ENCODE measurements at regions not wholly inside any gene's neighbourhood (a gene's known extent, or its start where the extent isn't known, plus 50 kb on each side); places are given as distances from the start of the nearest gene placed in this dataset.

DNA sequence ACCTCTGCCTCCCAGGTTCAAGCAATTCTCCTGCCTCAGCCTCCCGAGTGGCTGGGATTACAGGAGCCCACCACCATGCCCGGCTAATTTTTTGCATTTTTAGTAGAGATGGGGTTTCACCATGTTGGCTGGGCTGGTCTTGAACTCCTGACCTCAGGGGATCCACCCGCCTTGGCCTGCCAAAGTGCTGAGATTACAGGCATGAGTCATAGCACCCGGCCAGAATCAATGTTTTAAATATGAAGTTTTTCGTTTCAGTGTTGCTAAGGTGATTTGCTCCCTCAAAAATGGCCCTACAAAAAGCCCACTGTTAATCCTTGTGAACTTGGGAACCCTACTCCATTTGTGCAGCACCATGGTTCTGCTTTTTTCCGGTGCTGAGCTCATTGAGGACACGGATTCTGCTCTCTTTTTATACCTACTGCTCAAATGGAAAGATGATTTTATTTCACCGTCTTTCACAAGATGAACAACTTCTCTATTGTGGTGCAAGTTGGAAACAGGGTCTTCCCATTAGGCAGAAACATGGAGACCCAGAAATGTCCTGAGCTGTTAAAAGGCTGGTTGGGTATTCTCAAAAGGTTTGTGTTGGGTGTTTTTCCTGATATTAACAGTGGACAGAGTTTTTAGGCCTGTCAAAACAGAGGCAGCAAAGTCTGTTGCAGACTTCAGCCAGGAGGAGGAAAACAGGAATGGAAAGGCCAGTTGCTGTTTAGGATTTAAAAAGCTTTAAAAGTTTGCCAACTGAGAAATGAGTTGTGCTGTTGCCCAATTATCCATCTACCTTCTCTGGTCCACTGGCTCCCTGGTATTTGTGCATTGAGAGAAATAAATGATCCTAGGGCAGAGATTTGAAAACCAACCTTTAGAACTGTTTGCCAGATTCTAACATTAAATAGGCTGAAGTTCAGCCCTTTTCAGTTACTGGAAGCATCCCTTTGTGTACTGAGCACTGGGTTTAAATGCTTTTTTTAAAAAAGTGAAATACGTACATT, 85.8 kb downstream of the ATP23 start:
- intact Hi-C loops (cut with DNase I) = no loop called here

DNA sequence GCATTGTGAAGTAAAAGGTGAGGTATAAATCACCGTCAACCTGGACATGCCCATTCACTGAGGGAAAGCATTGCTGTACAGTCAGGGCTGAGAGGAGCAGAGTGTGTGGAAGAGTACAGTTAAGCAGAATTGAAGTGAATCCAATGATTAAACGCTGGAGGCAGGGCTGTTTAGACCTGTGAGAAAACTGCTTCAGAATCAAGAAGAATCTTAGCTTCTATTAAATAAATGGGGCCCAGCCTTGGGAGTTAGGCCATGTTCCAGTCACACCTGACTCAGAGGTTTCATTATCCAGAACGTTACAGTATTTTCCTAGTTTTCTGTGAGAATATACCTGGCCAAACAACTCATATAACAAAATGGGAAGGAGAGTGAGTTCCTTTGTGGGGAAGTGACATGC, 86.9 kb downstream of the ATP23 start:
- intact Hi-C loops (cut with DNase I) = no loop called here

More for the DNA sequence above, 85.8 kb downstream of the ATP23 start:
- H3K36me3 ChIP-seq = no peaks in the 10 kb centered on the region
- H3K4me1 ChIP-seq = peaks cover 0 to 63% (median 18%) of the 10 kb centered on the region in 3 donors
- 25 to 27% methylated on average over 6 to 9 of the region's 9 CpGs for WGBS, 2 donors
- H3K27me3 ChIP-seq = no peaks in the 10 kb centered on the region
- DNase-seq = no peak
- no peak for TF ChIP-seq POLR2A (IDR thresholded peaks at IDR 0.05)
- TF ChIP-seq, protein P1, sequence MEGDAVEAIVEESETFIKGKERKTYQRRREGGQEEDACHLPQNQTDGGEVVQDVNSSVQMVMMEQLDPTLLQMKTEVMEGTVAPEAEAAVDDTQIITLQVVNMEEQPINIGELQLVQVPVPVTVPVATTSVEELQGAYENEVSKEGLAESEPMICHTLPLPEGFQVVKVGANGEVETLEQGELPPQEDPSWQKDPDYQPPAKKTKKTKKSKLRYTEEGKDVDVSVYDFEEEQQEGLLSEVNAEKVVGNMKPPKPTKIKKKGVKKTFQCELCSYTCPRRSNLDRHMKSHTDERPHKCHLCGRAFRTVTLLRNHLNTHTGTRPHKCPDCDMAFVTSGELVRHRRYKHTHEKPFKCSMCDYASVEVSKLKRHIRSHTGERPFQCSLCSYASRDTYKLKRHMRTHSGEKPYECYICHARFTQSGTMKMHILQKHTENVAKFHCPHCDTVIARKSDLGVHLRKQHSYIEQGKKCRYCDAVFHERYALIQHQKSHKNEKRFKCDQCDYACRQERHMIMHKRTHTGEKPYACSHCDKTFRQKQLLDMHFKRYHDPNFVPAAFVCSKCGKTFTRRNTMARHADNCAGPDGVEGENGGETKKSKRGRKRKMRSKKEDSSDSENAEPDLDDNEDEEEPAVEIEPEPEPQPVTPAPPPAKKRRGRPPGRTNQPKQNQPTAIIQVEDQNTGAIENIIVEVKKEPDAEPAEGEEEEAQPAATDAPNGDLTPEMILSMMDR (IDR thresholded peaks at IDR 0.05) = peak in 3 of 6 experiments; percentile 10 to 36 (median 15)
- H3K9me3 ChIP-seq = peaks cover 0 to 11% (median 4%) of the 10 kb centered on the region in 3 donors
- peak overlapping the region; percentile 66 to 90 (median 83) for H3K27ac ChIP-seq
- H3K4me3 ChIP-seq = no peak overlapping the region

DNA sequence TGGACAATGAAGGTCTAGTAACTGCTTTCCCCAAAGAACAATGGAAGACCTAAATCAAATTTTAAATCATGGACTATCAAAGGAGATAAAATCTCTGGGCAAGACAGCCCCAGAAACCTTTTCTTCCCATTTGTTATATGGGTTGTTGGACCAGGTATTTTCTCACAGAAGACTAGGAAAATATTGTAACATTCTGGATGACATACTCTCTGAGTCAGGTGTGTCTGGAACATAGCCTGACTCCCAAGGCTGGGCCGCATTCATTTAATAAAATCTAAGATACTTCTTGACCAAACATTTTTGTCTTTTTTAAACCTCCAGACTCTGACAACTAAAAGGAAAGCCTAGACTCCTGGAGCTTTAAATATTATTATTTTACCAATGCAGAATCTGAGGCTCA, 87.9 kb downstream of the ATP23 start:
- no peaks in the 10 kb centered on the region for H3K36me3 ChIP-seq
- no peak for TF ChIP-seq POLR2A (IDR thresholded peaks at IDR 0.05)
- TF ChIP-seq, protein P1 (IDR thresholded peaks at IDR 0.05) = no peak
- no peak for DNase-seq
- no peaks in the 10 kb centered on the region for H3K27me3 ChIP-seq
- peak overlapping the region; percentile 64 to 90 (median 83) for H3K27ac ChIP-seq
- peaks cover 0 to 16% (median 3%) of the 10 kb centered on the region in 3 donors for H3K9me3 ChIP-seq
- 28 to 77% methylated on average over 1 of the region's 1 CpG for WGBS, 2 donors
- H3K4me3 ChIP-seq = no peak overlapping the region
- intact Hi-C loops (cut with DNase I) = no loop called here
- peaks cover 11 to 78% (median 20%) of the 10 kb centered on the region in 3 donors for H3K4me1 ChIP-seq

More for the DNA sequence above, 86.9 kb downstream of the ATP23 start:
- no peaks in the 10 kb centered on the region for H3K27me3 ChIP-seq
- H3K36me3 ChIP-seq = no peaks in the 10 kb centered on the region
- no peak for DNase-seq
- no peak overlapping the region for H3K4me3 ChIP-seq
- 36 to 52% methylated on average over 3 of the region's 3 CpGs for WGBS, 2 donors
- peak overlapping the region; percentile 65 to 90 (median 83) for H3K27ac ChIP-seq
- H3K4me1 ChIP-seq = peaks cover 1 to 69% (median 18%) of the 10 kb centered on the region in 3 donors
- H3K9me3 ChIP-seq = peaks cover 0 to 13% (median 4%) of the 10 kb centered on the region in 3 donors
- TF ChIP-seq, protein P1 (IDR thresholded peaks at IDR 0.05) = no peak
- no peak for TF ChIP-seq POLR2A (IDR thresholded peaks at IDR 0.05)

DNA sequence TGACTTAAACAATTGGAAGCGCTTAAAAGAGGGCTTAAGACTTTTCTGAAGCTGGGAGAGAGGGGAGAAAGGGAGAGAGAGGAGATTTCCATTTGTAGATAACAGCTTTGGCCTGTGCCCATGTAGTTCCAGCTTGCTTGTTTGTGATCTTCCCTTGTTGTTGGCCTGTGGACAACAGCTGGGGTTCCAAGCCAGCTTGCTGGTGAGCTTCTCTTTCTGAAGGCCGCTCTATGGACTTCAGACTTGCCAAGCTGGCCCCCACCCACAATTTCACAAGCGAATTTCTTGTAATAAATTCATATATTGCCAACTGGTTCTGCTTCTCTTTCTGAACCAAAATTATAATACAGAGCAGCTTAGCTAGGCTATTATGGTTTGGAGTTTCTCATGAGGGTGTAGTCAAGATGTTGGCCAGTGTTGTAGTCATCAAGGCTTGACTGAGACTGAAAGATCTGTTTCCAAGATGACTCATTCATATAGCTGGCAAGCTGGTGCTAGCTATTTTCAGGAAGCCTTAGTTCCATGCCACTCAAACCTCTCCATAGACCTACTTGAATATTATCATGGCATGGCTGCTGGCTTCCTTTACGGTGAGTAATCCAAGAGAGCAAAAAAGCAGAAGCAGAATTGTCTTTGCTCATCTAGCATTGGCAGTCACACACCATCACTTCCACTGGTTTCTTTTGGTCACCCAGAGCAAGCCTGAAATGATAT, 89.4 kb downstream of the ATP23 start:
- intact Hi-C loops (cut with DNase I) = no loop called here
- 44 to 60% methylated on average over 3 to 4 of the region's 4 CpGs for WGBS, 2 donors
- TF ChIP-seq, protein P1 (IDR thresholded peaks at IDR 0.05) = no peak
- no peak for TF ChIP-seq POLR2A (IDR thresholded peaks at IDR 0.05)
- H3K9me3 ChIP-seq = peaks cover 0 to 13% (median 4%) of the 10 kb centered on the region in 3 donors
- H3K27ac ChIP-seq = peak overlapping the region; percentile 64 to 90 (median 83)
- no peaks in the 10 kb centered on the region for H3K36me3 ChIP-seq
- no peaks in the 10 kb centered on the region for H3K27me3 ChIP-seq
- DNase-seq = no peak
- peaks cover 12 to 92% (median 30%) of the 10 kb centered on the region in 3 donors for H3K4me1 ChIP-seq
- H3K4me3 ChIP-seq = no peak overlapping the region

Measured in esophagus squamous epithelium (tissue), 5 donors.